Loucy (cell line): ENCODE measurements at regions not wholly inside any gene's neighbourhood (a gene's known extent, or its start where the extent isn't known, plus 50 kb on each side); places are given as distances from the start of the nearest gene placed in this dataset.

Experiments used
- EZH2phosphoT487 ChIP-seq: fragments of 200-600 bp; IDR thresholded peaks from 2 replicates; pipeline ENCODE4 v1.6.1; 2018; ENCODE audit warnings: antibody characterized with exemption, mild to moderate bottlenecking, moderate library complexity, borderline replicate concordance
- TF ChIP-seq, protein P1 (sequence below): fragments of 200-600 bp; sonication (generic); conservative IDR thresholded peaks from 2 replicates; pipeline ENCODE4 v1.5.1; 2014; ENCODE audit warnings: mild to moderate bottlenecking, antibody characterized with exemption, low read length

DNA sequence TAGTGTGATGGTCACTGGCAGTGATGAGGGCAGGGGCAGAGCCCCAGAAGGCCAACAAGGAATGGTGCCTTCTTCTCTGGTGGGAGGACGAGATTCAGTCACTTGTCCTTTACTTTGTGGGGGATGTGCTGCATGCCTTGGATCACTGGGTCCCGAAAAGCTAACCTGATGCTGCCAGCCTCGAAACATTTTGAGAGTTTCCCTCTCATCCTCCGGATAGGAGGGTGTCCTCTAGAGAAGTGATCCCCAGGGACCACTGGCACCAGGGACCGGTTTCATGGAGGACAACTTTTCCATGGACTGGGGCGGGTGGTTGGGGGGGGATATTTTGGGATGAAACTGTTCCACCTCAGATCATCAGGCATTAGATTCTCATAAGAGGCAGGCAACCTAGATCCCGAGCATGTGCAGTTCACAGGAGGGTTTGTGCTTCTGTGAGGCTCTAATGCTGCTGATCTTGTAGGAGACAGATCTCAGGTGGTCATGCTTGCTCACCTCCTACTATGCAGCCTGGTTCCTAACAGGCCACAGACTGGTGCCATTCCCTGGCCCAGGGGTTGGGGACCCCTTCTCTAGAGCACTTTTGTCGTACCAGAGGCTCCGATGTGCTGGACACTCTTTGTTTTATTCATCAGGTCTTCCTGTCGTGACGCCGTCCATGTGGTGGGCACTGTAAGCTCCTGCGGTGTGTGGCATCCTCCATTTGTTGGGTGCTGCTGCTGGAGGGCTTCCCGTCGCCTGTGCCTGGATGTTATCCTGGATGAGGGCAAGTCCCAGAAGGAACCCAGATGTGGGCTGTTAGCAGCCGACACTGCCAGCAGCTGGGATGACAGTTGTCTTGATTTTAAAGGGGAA is 68.5 kb upstream of the HDAC4 start:
- TF ChIP-seq, protein P1, sequence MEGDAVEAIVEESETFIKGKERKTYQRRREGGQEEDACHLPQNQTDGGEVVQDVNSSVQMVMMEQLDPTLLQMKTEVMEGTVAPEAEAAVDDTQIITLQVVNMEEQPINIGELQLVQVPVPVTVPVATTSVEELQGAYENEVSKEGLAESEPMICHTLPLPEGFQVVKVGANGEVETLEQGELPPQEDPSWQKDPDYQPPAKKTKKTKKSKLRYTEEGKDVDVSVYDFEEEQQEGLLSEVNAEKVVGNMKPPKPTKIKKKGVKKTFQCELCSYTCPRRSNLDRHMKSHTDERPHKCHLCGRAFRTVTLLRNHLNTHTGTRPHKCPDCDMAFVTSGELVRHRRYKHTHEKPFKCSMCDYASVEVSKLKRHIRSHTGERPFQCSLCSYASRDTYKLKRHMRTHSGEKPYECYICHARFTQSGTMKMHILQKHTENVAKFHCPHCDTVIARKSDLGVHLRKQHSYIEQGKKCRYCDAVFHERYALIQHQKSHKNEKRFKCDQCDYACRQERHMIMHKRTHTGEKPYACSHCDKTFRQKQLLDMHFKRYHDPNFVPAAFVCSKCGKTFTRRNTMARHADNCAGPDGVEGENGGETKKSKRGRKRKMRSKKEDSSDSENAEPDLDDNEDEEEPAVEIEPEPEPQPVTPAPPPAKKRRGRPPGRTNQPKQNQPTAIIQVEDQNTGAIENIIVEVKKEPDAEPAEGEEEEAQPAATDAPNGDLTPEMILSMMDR: no peak
- no peak for TF ChIP-seq EZH2phosphoT487
